HL-60 (cell line): ENCODE measurements at regions not wholly inside any gene's neighbourhood (a gene's known extent, or its start where the extent isn't known, plus 50 kb on each side); places are given as distances from the start of the nearest gene placed in this dataset.
"Not testable (repeated sequence)": the region's sequence is repeated elsewhere in the genome, so short reads cannot be mapped to it uniquely, and the experiment has no call there.

Experiments
- GABPA ChIP-seq: IDR thresholded peaks from 2 replicates; pipeline ENCODE4 v1.6.1; 2012; ENCODE audit warnings: low read depth
- POLR2AphosphoS5 ChIP-seq: IDR thresholded peaks from 2 replicates; pipeline ENCODE4 v1.6.1; 2012; ENCODE audit warnings: low read depth
- REST ChIP-seq: IDR thresholded peaks from 2 replicates; pipeline ENCODE4 v1.6.1; 2012; ENCODE audit warnings: low read depth; ENCODE audit not compliant: insufficient replicate concordance
- SPI1 ChIP-seq: IDR thresholded peaks from 2 replicates; pipeline ENCODE4 v1.6.1; 2012; ENCODE audit warnings: low read depth, mild to moderate bottlenecking, borderline replicate concordance
- TF ChIP-seq, protein P1 (sequence below): IDR thresholded peaks from one replicate; pipeline ENCODE4 v1.5.1; 2011; ENCODE audit warnings: low read length, control low read depth, inconsistent platforms; ENCODE audit not compliant: insufficient read depth

- not testable (repeated sequence) for TF ChIP-seq REST, POLR2AphosphoS5, SPI1, GABPA
- TF ChIP-seq, protein P1, sequence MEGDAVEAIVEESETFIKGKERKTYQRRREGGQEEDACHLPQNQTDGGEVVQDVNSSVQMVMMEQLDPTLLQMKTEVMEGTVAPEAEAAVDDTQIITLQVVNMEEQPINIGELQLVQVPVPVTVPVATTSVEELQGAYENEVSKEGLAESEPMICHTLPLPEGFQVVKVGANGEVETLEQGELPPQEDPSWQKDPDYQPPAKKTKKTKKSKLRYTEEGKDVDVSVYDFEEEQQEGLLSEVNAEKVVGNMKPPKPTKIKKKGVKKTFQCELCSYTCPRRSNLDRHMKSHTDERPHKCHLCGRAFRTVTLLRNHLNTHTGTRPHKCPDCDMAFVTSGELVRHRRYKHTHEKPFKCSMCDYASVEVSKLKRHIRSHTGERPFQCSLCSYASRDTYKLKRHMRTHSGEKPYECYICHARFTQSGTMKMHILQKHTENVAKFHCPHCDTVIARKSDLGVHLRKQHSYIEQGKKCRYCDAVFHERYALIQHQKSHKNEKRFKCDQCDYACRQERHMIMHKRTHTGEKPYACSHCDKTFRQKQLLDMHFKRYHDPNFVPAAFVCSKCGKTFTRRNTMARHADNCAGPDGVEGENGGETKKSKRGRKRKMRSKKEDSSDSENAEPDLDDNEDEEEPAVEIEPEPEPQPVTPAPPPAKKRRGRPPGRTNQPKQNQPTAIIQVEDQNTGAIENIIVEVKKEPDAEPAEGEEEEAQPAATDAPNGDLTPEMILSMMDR, result not testable (repeated sequence)
Measured at GRCh38 chr14:34381304-34381703, 80.7 kb downstream of the SPTSSA start.
